Right lobe of liver (tissue), 6 donors: ENCODE measurements at regions not wholly inside any gene's neighbourhood (a gene's known extent, or its start where the extent isn't known, plus 50 kb on each side); places are given as distances from the start of the nearest gene placed in this dataset.

ENCODE experiments used
- ATAC-seq, 4 donors: fragments of 200-7000 bp; cut with Tn5 transposase; one replicate each; pipeline ENCODE4 v1.9.1; 2020; ENCODE audit warnings: mild to moderate bottlenecking in 4 of 4, moderate library complexity in 4 of 4
- DNase-seq, 3 donors: peaks; one replicate each; pipeline ENCODE4 v3.0.0-alpha.2; 2020
- H3K27ac ChIP-seq, 3 donors: fragments of 200-600 bp; one replicate each; pipeline ENCODE4 v1.8.0; 2022
- H3K27me3 ChIP-seq, 2 donors: fragments of 200-600 bp; one replicate each; pipeline ENCODE4 v1.8.0; 2022
- H3K36me3 ChIP-seq, 4 donors: fragments of 200-600 bp; sonication (generic) in 1 of 4; one replicate each; pipeline versions ENCODE4 v1.5.1 to v1.8.0; 2017 to 2022; ENCODE audit warnings: control low read depth in 1 of 4
- H3K4me1 ChIP-seq, 4 donors: fragments of 200-600 bp; sonication (generic) in 1 of 4; one replicate each; pipeline versions ENCODE4 v1.5.1 to v1.8.0; 2017 to 2022; ENCODE audit warnings: control low read depth in 1 of 4
- H3K4me3 ChIP-seq, 3 donors: fragments of 200-600 bp; one replicate each; pipeline ENCODE4 v1.8.0; 2022
- H3K9me3 ChIP-seq, 4 donors: fragments of 200-600 bp; sonication (generic) in 1 of 4; one replicate each; pipeline versions ENCODE4 v1.5.1 to v1.8.0; 2017 to 2022; ENCODE audit warnings: control low read depth in 1 of 4
- CTCF ChIP-seq, 4 donors: fragments of 200-600 bp in 3 of 4; fragments of 450-650 bp in 1 of 4; IDR thresholded peaks; one replicate each; pipeline versions ENCODE4 v1.5.1 to v1.8.0; 2016 to 2022; ENCODE audit warnings: antibody characterized with exemption in 4 of 4, mild to moderate bottlenecking in 2 of 4
- POLR2A ChIP-seq: fragments of 450-650 bp; IDR thresholded peaks from one replicate; pipeline ENCODE4 v1.6.1; 2017; ENCODE audit warnings: antibody characterized with exemption, mild to moderate bottlenecking
- WGBS: methylation state at CpG from one replicate; pipeline ENCODE4 v1.1.6; 2018; ENCODE audit warnings: low coverage, low lambda C conversion rate; ENCODE audit not compliant: insufficient coverage; ENCODE audit errors: missing lambda C conversion rate; 5-methylcytosine and 5-hydroxymethylcytosine counted together
- intact Hi-C, 2 donors: fragments of 100-400 bp; cut with DNase I; formaldehyde crosslinking; loops; one replicate each; pipeline versions ENCODE4 v1.11.2 to v1.14.1; 2022
- donor health status: DM: no; HTN: yes; CAD: no.
- donor health status: DM: no; HTN: no; CAD: no.
- donor health status: DM: no; HTN: no; CAD: no.
- donor health status: DM: no; HTN: yes; CAD: no.
- donor health status: DM: no; HTN: yes; CAD: no.

DNA sequence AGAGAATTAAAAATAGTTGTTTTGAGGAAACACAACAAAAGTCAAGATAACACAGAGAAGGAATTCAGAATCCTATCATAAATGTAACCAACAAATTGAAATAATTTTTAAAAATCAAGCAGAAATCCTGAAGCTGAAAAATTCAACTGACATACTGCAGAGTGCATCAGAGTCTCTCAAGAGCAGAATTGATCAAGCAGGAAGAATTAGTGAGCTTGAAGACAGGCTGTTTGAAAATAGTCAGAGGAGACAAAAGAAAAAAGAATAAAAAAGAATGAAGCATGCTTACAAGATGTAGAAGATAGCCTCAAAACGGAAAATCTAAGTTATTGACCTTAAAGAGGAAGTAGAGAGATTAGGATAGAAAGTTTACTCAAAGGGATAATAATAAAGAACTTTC is 65.8 kb upstream of the PPP2R5C start:
- Histone ChIP-seq H3K27me3 (no peaks in the 10 kb centered on the region), H3K27ac (no peak overlapping the region), H3K36me3 (no peaks in the 10 kb centered on the region), H3K4me3 (no peak overlapping the region), H3K9me3 (peaks cover 0 to 3% (median 0%) of the 10 kb centered on the region in 4 donors), H3K4me1 (no peaks in the 10 kb centered on the region)
- intact Hi-C loops, result no loop called here
- ATAC-seq (no peak), DNase-seq (no peak)
- TF ChIP-seq POLR2A, result no peak
- TF ChIP-seq CTCF (IDR thresholded peaks at IDR 0.05), result no peak
- WGBS, result 18% methylated on average over 1 of the region's 1 CpG

- Histone ChIP-seq H3K27ac (no peak overlapping the region), H3K9me3 (no peaks in the 10 kb centered on the region), H3K4me3 (no peak overlapping the region), H3K4me1 (peaks cover 0 to 15% (median 4%) of the 10 kb centered on the region in 4 donors), H3K27me3 (no peaks in the 10 kb centered on the region), H3K36me3 (no peaks in the 10 kb centered on the region)
- no peak for TF ChIP-seq CTCF (IDR thresholded peaks at IDR 0.05)
- TF ChIP-seq POLR2A, result no peak
- ATAC-seq (no peak), DNase-seq (no peak)
- intact Hi-C loops, result loop anchor here in 1 of 2 donors (10.0 kb wide), 1 partner anchor 391 kb away; no protein-coding TSS in a partner anchor
- WGBS, result 89% methylated on average over 3 of the region's 3 CpGs
Measured at GRCh38 chr14:101704140-101704539, 57.4 kb upstream of the PPP2R5C start.

DNA sequence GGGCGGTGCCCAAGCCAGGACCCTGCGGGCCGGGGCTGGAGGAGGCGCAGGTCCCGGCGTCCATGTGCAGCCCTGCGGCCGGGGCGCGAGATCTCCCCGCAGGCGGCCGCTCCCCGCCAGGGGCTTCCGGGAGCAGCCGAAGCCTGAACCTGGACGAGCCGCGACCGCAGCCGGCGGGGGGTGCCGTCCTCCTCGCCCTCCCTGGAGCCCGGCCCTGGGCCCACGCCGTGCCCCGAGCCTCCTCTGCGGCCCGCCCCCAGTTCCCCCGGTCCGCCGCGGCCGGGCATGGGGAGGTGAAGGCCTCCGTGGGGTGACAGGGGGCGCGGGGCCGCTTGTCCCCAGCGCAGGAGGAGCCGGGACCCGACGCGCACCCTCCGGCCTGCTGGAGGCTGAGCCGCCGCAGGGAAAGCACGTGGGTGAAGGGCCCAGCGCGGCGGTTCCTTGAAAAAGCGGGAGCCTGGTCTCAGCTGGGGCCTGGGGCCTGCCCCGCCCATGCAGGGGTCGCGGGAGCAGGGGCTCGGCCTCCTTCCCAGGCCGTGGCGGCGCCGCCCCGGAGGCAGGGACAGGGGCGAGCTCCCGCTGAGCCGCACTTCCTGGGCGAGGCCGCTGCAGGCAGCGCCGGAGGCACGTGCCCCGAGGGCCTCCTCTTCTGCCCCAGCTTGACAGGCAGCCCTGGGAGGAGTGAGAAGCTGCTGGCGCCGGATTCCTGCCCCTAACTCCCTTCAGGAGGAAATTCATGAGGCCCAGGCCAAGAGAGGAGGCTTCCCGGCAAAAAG is 55.6 kb upstream of the PPP2R5C start:
- H3K27ac ChIP-seq, result peak overlapping the region; percentile 33 to 76 (median 35)
- H3K4me1 ChIP-seq, result peaks cover 0 to 15% (median 4%) of the 10 kb centered on the region in 4 donors
- H3K9me3 ChIP-seq, result no peaks in the 10 kb centered on the region
- H3K27me3 ChIP-seq, result no peaks in the 10 kb centered on the region
- no peak for TF ChIP-seq POLR2A
- WGBS, result no CpG with 5 or more reads among the region's 73 CpGs
- intact Hi-C loops, result loop anchor here in 1 of 2 donors (10.0 kb wide), 1 partner anchor 389 kb away; no protein-coding TSS in a partner anchor
- no peaks in the 10 kb centered on the region for H3K36me3 ChIP-seq
- ATAC-seq, result peak; percentile 65 to 79 (median 75)
- peak; percentile 58 to 77 (median 62) for DNase-seq
- H3K4me3 ChIP-seq, result peak overlapping the region; percentile 5 to 26 (median 16)

DNA sequence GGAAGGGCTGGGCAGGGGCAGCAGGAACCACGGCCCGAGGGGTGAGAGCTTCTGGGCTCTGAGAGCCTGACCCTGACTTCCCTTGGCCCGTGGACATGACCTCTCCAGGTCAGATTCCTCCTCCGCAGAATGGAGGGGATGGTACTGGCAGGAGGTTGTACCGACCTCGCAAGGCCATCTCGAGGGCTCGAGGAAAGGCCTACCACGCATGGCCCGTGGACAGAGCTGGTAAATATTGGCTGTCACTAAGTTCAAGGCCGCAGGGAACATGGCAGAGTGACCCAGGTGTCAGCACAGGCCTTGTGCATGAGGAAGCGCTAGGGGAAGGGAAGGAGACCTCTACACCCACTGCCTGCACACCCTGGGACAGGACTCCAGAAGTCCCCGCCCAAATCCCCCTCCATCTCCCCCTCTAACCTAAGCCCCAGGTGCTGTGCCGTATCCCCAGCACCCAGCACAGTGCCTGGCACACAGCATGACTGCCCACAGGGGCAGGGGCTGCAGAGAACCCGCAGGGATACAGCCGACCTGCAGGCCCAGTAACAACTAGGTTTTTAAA is 54.9 kb upstream of the PPP2R5C start:
- H3K27ac ChIP-seq, result peak overlapping the region; percentile 33 to 76 (median 35)

More for the DNA sequence above, 54.9 kb upstream of the PPP2R5C start:
- intact Hi-C loops, result loop anchor here in 1 of 2 donors (10.0 kb wide), 1 partner anchor 388 kb away; no protein-coding TSS in a partner anchor
- ATAC-seq (peak; percentile 42 to 51 (median 49)), DNase-seq (no peak)
- no peak for TF ChIP-seq CTCF (IDR thresholded peaks at IDR 0.05)
- TF ChIP-seq POLR2A, result no peak
- no peak overlapping the region for H3K4me3 ChIP-seq
- 43% methylated on average over 5 of the region's 16 CpGs for WGBS
- no peaks in the 10 kb centered on the region for H3K9me3 ChIP-seq
- H3K27me3 ChIP-seq, result no peaks in the 10 kb centered on the region
- peaks cover 0 to 15% (median 4%) of the 10 kb centered on the region in 4 donors for H3K4me1 ChIP-seq
- no peaks in the 10 kb centered on the region for H3K36me3 ChIP-seq
